Esophagus muscularis mucosa (tissue), 4 donors: ENCODE measurements at regions not wholly inside any gene's neighbourhood (a gene's known extent, or its start where the extent isn't known, plus 50 kb on each side); places are given as distances from the start of the nearest gene placed in this dataset.
"Not testable (repeated sequence)": the region's sequence is repeated elsewhere in the genome, so short reads cannot be mapped to it uniquely, and the experiment has no call there.

ENCODE experiments used
- EP300 ChIP-seq: sonication (generic); formaldehyde crosslinking; IDR thresholded peaks from one replicate; pipeline ENCODE4 v1.6.1; 2017; ENCODE audit warnings: antibody characterized with exemption
- POLR2A ChIP-seq: fragments of 450-650 bp; IDR thresholded peaks from one replicate; pipeline ENCODE4 v1.6.1; 2017; ENCODE audit warnings: antibody characterized with exemption, moderate library complexity, mild to moderate bottlenecking, low read depth
- TF ChIP-seq, protein P1 (sequence below), 3 experiments: fragments of 200-600 bp in 2 of 3; fragments of 450-650 bp in 1 of 3; sonication (generic) in 2 of 3; IDR thresholded peaks; one replicate each; pipeline ENCODE4 v1.5.1; 2017 to 2019; ENCODE audit warnings: antibody characterized with exemption in 3 of 3, mild to moderate bottlenecking in 2 of 3, moderate library complexity in 1 of 3

DNA sequence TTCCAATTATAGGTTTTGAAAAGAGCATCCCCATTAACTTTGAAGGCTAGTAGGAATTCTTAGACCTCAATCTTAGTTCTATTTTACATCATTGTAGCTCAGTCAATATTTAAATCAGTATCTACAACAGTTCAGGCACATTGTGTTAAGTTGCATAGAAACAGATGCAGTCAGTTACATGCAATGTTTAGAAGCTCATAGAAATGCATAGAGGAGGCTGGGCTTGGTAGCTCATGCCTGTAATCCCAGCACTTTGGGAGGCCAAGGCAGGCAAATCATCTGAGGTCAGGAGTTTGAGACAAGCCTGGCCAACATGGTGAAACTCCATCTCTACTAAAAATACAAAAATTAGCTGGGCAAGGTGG is 58.9 kb upstream of the PRKG1 start:
- not testable (repeated sequence) for TF ChIP-seq POLR2A, EP300
- TF ChIP-seq, protein P1, sequence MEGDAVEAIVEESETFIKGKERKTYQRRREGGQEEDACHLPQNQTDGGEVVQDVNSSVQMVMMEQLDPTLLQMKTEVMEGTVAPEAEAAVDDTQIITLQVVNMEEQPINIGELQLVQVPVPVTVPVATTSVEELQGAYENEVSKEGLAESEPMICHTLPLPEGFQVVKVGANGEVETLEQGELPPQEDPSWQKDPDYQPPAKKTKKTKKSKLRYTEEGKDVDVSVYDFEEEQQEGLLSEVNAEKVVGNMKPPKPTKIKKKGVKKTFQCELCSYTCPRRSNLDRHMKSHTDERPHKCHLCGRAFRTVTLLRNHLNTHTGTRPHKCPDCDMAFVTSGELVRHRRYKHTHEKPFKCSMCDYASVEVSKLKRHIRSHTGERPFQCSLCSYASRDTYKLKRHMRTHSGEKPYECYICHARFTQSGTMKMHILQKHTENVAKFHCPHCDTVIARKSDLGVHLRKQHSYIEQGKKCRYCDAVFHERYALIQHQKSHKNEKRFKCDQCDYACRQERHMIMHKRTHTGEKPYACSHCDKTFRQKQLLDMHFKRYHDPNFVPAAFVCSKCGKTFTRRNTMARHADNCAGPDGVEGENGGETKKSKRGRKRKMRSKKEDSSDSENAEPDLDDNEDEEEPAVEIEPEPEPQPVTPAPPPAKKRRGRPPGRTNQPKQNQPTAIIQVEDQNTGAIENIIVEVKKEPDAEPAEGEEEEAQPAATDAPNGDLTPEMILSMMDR (IDR thresholded peaks at IDR 0.05) = not testable (repeated sequence)
